K562 (cell line): ENCODE measurements at regions not wholly inside any gene's neighbourhood (a gene's known extent, or its start where the extent isn't known, plus 50 kb on each side); places are given as distances from the start of the nearest gene placed in this dataset.

Experiments
- ADNP ChIP-seq: fragments of 200-800 bp; sonication (Bioruptor generic); IDR thresholded peaks from 2 replicates; pipeline ENCODE4 v1.6.1; 2016; ENCODE audit warnings: missing genetic modification characterization, missing compliant biosample characterization
- CEBPB ChIP-seq: fragments of 450-650 bp; IDR thresholded peaks from 2 replicates; pipeline ENCODE4 v1.6.1; 2016; ENCODE audit warnings: missing genetic modification characterization, missing compliant biosample characterization
- CREB1 ChIP-seq, 2 experiments: sonication (generic) in 1 of 2; formaldehyde crosslinking in 1 of 2; IDR thresholded peaks; 2 replicates each; pipeline versions ENCODE4 v1.6.1 to v1.8.0; 2012 to 2022; ENCODE audit warnings: inconsistent platforms in 1 of 2, mild to moderate bottlenecking in 1 of 2, missing genetic modification reagents in 1 of 2, moderate library complexity in 1 of 2
- DIDO1 ChIP-seq: fragments of 450-650 bp; IDR thresholded peaks from 2 replicates; pipeline ENCODE4 v1.6.1; 2016; ENCODE audit warnings: low read depth, missing biosample characterization, missing genetic modification characterization
- DLX4 ChIP-seq: fragments of 250-450 bp; sonication (Bioruptor Pico); IDR thresholded peaks from 2 replicates; pipeline ENCODE4 v1.6.1; 2021; ENCODE audit warnings: mild to moderate bottlenecking
- ELF4 ChIP-seq: fragments of 450-650 bp; formaldehyde crosslinking; IDR thresholded peaks from 2 replicates; pipeline ENCODE4 v1.4.0; 2022; ENCODE audit warnings: missing genetic modification characterization
- ETV6 ChIP-seq, 3 experiments: fragments of 150-350 bp in 1 of 3; sonication (generic) in 1 of 3; formaldehyde crosslinking in 1 of 3; IDR thresholded peaks; 2 replicates each; pipeline versions ENCODE4 v1.6.1 to v1.8.0; 2014 to 2022; ENCODE audit warnings: borderline replicate concordance in 2 of 3, low read depth in 2 of 3, antibody characterized with exemption in 1 of 3, low read length in 1 of 3, mild to moderate bottlenecking in 1 of 3, missing genetic modification reagents in 1 of 3
- HCFC1 ChIP-seq: IDR thresholded peaks from 2 replicates; pipeline ENCODE4 v1.6.1; 2012; ENCODE audit warnings: low read depth, low read length, improper control_type of control experiment
- ILK ChIP-seq: fragments of 450-650 bp; IDR thresholded peaks from 2 replicates; pipeline ENCODE4 v1.6.1; 2016; ENCODE audit warnings: missing genetic modification characterization, low read depth, mild to moderate bottlenecking, missing compliant biosample characterization, moderate library complexity, borderline replicate concordance
- MYC ChIP-seq, 2 experiments: fragments of 250-450 bp in 1 of 2; sonication (Bioruptor Pico) in 1 of 2; IDR thresholded peaks; 2 replicates each; pipeline versions ENCODE4 v1.5.1 to v1.6.1; 2012 to 2021; ENCODE audit warnings: low read depth in 2 of 2, borderline replicate concordance in 1 of 2, improper control_type of control experiment in 1 of 2, low read length in 1 of 2, mild to moderate bottlenecking in 1 of 2, moderate library complexity in 1 of 2
- NCOR1 ChIP-seq: fragments of 450-650 bp; IDR thresholded peaks from 2 replicates; pipeline ENCODE4 v1.6.1; 2016; ENCODE audit warnings: mild to moderate bottlenecking, moderate library complexity
- NFATC3 ChIP-seq: fragments of 450-650 bp; IDR thresholded peaks from 2 replicates; pipeline ENCODE4 v1.6.1; 2017; ENCODE audit warnings: mild to moderate bottlenecking
- NR1H2 ChIP-seq: sonication (generic); formaldehyde crosslinking; IDR thresholded peaks from 2 replicates; pipeline ENCODE4 v1.4.0; 2020; ENCODE audit warnings: mild to moderate bottlenecking, missing genetic modification reagents
- POLR3A ChIP-seq: IDR thresholded peaks from 2 replicates; pipeline ENCODE4 v1.6.1; 2011; ENCODE audit warnings: borderline replicate concordance, mild to moderate bottlenecking, moderate library complexity; ENCODE audit not compliant: insufficient read length, insufficient read depth; ENCODE audit errors: extremely low read depth
- PTTG1 ChIP-seq: fragments of 450-650 bp; IDR thresholded peaks from 2 replicates; pipeline ENCODE4 v1.6.1; 2016; ENCODE audit warnings: low read depth, mild to moderate bottlenecking, missing genetic modification characterization, missing compliant biosample characterization
- RFX7 ChIP-seq: fragments of 250-450 bp; sonication (Bioruptor Pico); IDR thresholded peaks from 2 replicates; pipeline ENCODE4 v1.5.1; 2021; ENCODE audit warnings: mild to moderate bottlenecking
- SMAD1 ChIP-seq: fragments of 150-350 bp; IDR thresholded peaks from 2 replicates; pipeline ENCODE4 v1.6.1; 2014; ENCODE audit warnings: low read length, low read depth; ENCODE audit not compliant: partially characterized antibody
- SMAD2 ChIP-seq: fragments of 150-350 bp; IDR thresholded peaks from 2 replicates; pipeline ENCODE4 v1.6.1; 2014; ENCODE audit warnings: low read depth, mild to moderate bottlenecking, low read length
- SRSF9 ChIP-seq: fragments of 200-400 bp; formaldehyde crosslinking; IDR thresholded peaks from 2 replicates; pipeline ENCODE4 v1.6.1; 2017; ENCODE audit warnings: low read depth, low read length, borderline replicate concordance
- TRIM24 ChIP-seq, 2 experiments: fragments of 450-650 bp; IDR thresholded peaks; 2 replicates each; pipeline ENCODE4 v1.6.1; 2016
- YY1 ChIP-seq, 3 experiments: IDR thresholded peaks; 2 replicates each; pipeline ENCODE4 v1.6.1; 2011; ENCODE audit warnings: low read length in 2 of 3, mild to moderate bottlenecking in 2 of 3, moderate library complexity in 2 of 3, borderline replicate concordance in 1 of 3, control low read depth in 1 of 3, low read depth in 1 of 3; ENCODE audit not compliant: insufficient read depth in 3 of 3, insufficient replicate concordance in 2 of 3, control insufficient read depth in 1 of 3, insufficient read length in 1 of 3; ENCODE audit errors: extremely low read depth in 1 of 3
- ZFP91 ChIP-seq: sonication (generic); formaldehyde crosslinking; IDR thresholded peaks from 2 replicates; pipeline ENCODE4 v1.8.0; 2022; ENCODE audit warnings: mild to moderate bottlenecking, missing genetic modification reagents
- ZKSCAN8 ChIP-seq: fragments of 200-800 bp; sonication (Bioruptor generic); IDR thresholded peaks from 2 replicates; pipeline ENCODE4 v1.6.1; 2016; ENCODE audit warnings: missing genetic modification characterization, missing compliant biosample characterization
- ZNF197 ChIP-seq: fragments of 200-800 bp; sonication (Bioruptor generic); IDR thresholded peaks from 2 replicates; pipeline ENCODE4 v1.6.1; 2016; ENCODE audit warnings: low read depth, missing genetic modification characterization, missing compliant biosample characterization
- ZNF217 ChIP-seq: sonication (generic); formaldehyde crosslinking; IDR thresholded peaks from 2 replicates; pipeline ENCODE4 v1.8.0; 2022; ENCODE audit warnings: mild to moderate bottlenecking, missing genetic modification reagents
- ZNF354B ChIP-seq: fragments of 250-450 bp; sonication (Bioruptor Pico); IDR thresholded peaks from 2 replicates; pipeline ENCODE4 v1.4.0; 2020
- ZNF583 ChIP-seq: fragments of 250-450 bp; sonication (Bioruptor Pico); IDR thresholded peaks from 2 replicates; pipeline ENCODE4 v1.4.0; 2020

DNA sequence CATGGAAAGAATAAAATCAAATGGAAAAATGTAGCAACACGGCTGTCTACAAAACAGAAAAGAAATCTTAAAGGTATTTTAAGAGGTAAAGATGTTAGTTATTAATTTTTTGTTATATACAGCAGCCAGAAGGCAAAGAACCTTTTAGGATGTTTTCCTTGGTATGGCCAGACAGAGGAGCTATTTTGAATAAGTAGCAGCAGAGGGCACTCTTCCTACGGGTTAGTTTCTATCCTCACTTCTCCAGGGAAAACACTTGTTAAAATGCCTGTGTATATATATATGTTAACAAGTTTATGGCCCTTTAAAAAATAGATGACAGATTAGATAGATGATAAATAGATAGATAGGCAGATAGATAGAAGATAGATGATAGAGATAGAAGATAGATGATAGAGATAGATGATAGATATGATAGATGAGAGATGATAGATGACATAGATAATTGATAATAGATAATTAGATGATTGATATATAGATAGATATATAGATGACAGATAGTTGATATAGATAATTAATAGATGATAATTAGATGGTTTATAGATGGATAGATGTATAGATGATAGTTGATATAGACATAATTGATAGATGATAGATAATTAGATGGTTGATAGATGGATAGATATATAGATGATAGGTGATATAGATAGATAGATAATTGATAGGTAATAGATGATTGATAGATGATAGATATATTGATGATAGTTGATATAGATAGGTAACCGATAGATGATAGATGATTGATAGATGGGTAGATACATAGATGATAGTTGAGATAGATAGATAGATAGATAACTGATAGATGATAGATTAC, 57.8 kb upstream of the WIPF3 start (continued):
- TF ChIP-seq ETV6 (IDR thresholded peaks at IDR 0.05; ENCODE audit: borderline replicate concordance in 1 of 2, low read depth in 2 of 2, low read length in 1 of 2) = no peak
- no peak for TF ChIP-seq ETV6 (CRISPR knock-in tag; IDR thresholded peaks at IDR 0.05; ENCODE audit: borderline replicate concordance)
- TF ChIP-seq DLX4 (CRISPR knock-in tag) = no peak
- no peak for TF ChIP-seq RFX7
- 0 out of 2 replicates have a peak, but pooled peaks have one; percentile 32 for TF ChIP-seq NCOR1
- no peak for TF ChIP-seq NR1H2 (CRISPR knock-in tag)
- no peak for TF ChIP-seq PTTG1
- TF ChIP-seq HCFC1 = no peak
- no peak for TF ChIP-seq TRIM24 (IDR thresholded peaks at IDR 0.05)
- no peak for TF ChIP-seq ELF4
- no peak for TF ChIP-seq ZNF583 (CRISPR knock-in tag)
- TF ChIP-seq SMAD1 = no peak
- TF ChIP-seq SRSF9 = no peak
- TF ChIP-seq ZKSCAN8 (CRISPR knock-in tag) = no peak
- no peak for TF ChIP-seq ADNP (tag)
- no peak for TF ChIP-seq ZFP91 (CRISPR knock-in tag)
- TF ChIP-seq YY1 (IDR thresholded peaks at IDR 0.05; ENCODE audit: borderline replicate concordance in 1 of 3, control insufficient read depth in 1 of 3, extremely low read depth in 1 of 3, insufficient read depth in 3 of 3, insufficient read length in 1 of 3, insufficient replicate concordance in 2 of 3, low read depth in 1 of 3, low read length in 2 of 3) = no peak
- no peak for TF ChIP-seq MYC (IDR thresholded peaks at IDR 0.05; ENCODE audit: low read depth, low read length)
- TF ChIP-seq MYC (CRISPR knock-in tag; IDR thresholded peaks at IDR 0.05; ENCODE audit: borderline replicate concordance, low read depth) = no peak
- no peak for TF ChIP-seq CREB1 (IDR thresholded peaks at IDR 0.05)
- no peak for TF ChIP-seq CREB1 (CRISPR knock-in tag; IDR thresholded peaks at IDR 0.05)
- no peak for TF ChIP-seq POLR3A
- TF ChIP-seq DIDO1 (tag) = no peak
- TF ChIP-seq ZNF217 = no peak
- TF ChIP-seq ZNF197 = no peak
- TF ChIP-seq ILK = no peak
- no peak for TF ChIP-seq CEBPB
- TF ChIP-seq NFATC3 = no peak
- TF ChIP-seq ZNF354B = no peak
- no peak for TF ChIP-seq SMAD2
